Lung (tissue), 11 donors: ENCODE measurements at regions not wholly inside any gene's neighbourhood (a gene's known extent, or its start where the extent isn't known, plus 50 kb on each side); places are given as distances from the start of the nearest gene placed in this dataset.

Source experiments
- ATAC-seq: fragments of 200-7000 bp; cut with Tn5 transposase; one replicate; pipeline ENCODE4 v1.9.1; 2020; ENCODE audit warnings: moderate number of reproducible peaks; ENCODE audit not compliant: insufficient read depth, low FRiP score
- DNase-seq, 3 donors: peaks; one replicate each; pipeline ENCODE4 v3.0.0-alpha.2; 2013 to 2017
- H3K27ac ChIP-seq, 2 donors: one replicate each; pipeline ENCODE4 v1.5.1; 2013; ENCODE audit warnings: mild to moderate bottlenecking in 2 of 2, moderate library complexity in 2 of 2, control low read depth in 1 of 2, inconsistent platforms in 1 of 2, low read depth in 1 of 2, low read length in 1 of 2
- H3K27me3 ChIP-seq, 3 donors: one replicate each; pipeline ENCODE4 v1.5.1; 2013; ENCODE audit warnings: low read length in 2 of 3; ENCODE audit not compliant: control insufficient read depth in 3 of 3, insufficient read depth in 3 of 3
- H3K36me3 ChIP-seq, 4 donors: one replicate each; pipeline ENCODE4 v1.5.1; 2013; ENCODE audit warnings: low read length in 4 of 4, mild to moderate bottlenecking in 1 of 4, moderate library complexity in 1 of 4; ENCODE audit not compliant: control insufficient read depth in 4 of 4, insufficient read depth in 4 of 4
- H3K4me1 ChIP-seq, 5 donors: one replicate each; pipeline ENCODE4 v1.5.1; 2013; ENCODE audit warnings: low read length in 5 of 5, mild to moderate bottlenecking in 2 of 5, moderate library complexity in 1 of 5; ENCODE audit not compliant: control insufficient read depth in 5 of 5, insufficient read depth in 5 of 5
- H3K4me3 ChIP-seq: one replicate; pipeline ENCODE4 v1.5.1; 2013; ENCODE audit warnings: mild to moderate bottlenecking, control low read depth, moderate library complexity
- H3K9ac ChIP-seq, 2 donors: one replicate each; pipeline ENCODE4 v1.5.1; 2013; ENCODE audit warnings: low read length in 2 of 2, control low read depth in 1 of 2; ENCODE audit not compliant: insufficient read depth in 1 of 2
- H3K9me3 ChIP-seq, 4 donors: one replicate each; pipeline ENCODE4 v1.5.1; 2013; ENCODE audit warnings: low read length in 3 of 4, mild to moderate bottlenecking in 1 of 4, moderate library complexity in 1 of 4; ENCODE audit not compliant: control insufficient read depth in 4 of 4, insufficient read depth in 3 of 4
- WGBS, 2 donors: extraction: QIAGEN DNeasy Blood & Tissue Kit; methylation state at CpG; one replicate each; pipeline ENCODE4 v1.1.7; 2013; 5-methylcytosine and 5-hydroxymethylcytosine counted together
- TF ChIP-seq, protein P1 (sequence below): IDR thresholded peaks from 2 replicates; pipeline ENCODE4 v1.5.1; 2012; ENCODE audit warnings: mild to moderate bottlenecking; ENCODE audit errors: control extremely low read depth, extremely low read depth
- donor health status: control.
- donor health status: control.
- donor health status: Bipolar disorder and iron deficiency.
- donor health status: healthy.
- donor health status: DM: yes; HTN: yes; CAD: no.

DNA sequence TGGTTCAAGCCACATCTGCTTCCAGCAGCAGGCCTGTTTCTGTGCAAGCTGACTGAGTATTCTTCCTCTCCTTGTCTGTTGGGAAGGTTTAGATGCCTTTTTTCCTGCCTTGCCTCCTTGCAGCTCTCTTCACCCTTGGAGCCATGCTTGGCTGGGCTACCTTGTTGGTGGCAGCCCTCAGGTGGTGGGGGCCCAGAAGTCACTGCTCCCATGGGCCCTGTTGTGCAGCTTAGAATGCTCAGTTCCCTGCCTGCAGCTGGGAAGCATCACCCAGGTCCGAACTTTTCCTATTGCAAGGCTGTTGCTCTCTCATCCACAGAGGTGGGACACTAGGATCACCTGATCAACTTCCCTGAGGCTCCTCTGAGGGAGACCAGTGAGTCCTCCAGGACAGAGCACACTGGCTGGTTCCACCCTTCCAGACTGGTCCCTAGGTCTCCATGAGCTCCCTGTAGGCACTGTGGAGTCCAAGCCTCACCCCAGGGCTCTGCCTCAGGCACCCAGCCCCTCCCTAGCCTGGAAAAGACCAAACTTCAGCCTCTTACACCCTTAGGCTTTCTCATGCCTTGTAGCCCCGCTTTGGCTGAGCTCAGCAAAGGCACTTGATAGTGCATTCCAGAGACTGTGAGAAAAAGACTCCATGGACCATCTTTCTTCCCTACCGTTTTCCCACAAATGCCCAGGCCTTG is 219.3 kb upstream of the SH3BP4 start:
- Histone ChIP-seq H3K9ac (no peak overlapping the region), H3K27me3 (no peaks in the 10 kb centered on the region), H3K36me3 (no peaks in the 10 kb centered on the region), H3K4me1 (no peaks in the 10 kb centered on the region), H3K9me3 (peaks cover 0 to 9% (median 3%) of the 10 kb centered on the region in 4 donors), H3K27ac (no peak overlapping the region), H3K4me3 (no peak overlapping the region)
- TF ChIP-seq, protein P1, sequence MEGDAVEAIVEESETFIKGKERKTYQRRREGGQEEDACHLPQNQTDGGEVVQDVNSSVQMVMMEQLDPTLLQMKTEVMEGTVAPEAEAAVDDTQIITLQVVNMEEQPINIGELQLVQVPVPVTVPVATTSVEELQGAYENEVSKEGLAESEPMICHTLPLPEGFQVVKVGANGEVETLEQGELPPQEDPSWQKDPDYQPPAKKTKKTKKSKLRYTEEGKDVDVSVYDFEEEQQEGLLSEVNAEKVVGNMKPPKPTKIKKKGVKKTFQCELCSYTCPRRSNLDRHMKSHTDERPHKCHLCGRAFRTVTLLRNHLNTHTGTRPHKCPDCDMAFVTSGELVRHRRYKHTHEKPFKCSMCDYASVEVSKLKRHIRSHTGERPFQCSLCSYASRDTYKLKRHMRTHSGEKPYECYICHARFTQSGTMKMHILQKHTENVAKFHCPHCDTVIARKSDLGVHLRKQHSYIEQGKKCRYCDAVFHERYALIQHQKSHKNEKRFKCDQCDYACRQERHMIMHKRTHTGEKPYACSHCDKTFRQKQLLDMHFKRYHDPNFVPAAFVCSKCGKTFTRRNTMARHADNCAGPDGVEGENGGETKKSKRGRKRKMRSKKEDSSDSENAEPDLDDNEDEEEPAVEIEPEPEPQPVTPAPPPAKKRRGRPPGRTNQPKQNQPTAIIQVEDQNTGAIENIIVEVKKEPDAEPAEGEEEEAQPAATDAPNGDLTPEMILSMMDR: no peak
- ATAC-seq: no peak
- 89 to 94% methylated on average over 3 of the region's 3 CpGs for WGBS, 2 donors
- DNase-seq: no peak

- no peak for DNase-seq
- WGBS, 2 donors: 91 to 93% methylated on average over 6 of the region's 6 CpGs
- H3K9ac ChIP-seq: no peak overlapping the region
- no peaks in the 10 kb centered on the region for H3K36me3 ChIP-seq
- no peak overlapping the region for H3K27ac ChIP-seq
- TF ChIP-seq, protein P1: no peak
- ATAC-seq: no peak
- no peaks in the 10 kb centered on the region for H3K4me1 ChIP-seq
- H3K9me3 ChIP-seq: peaks cover 0 to 6% (median 3%) of the 10 kb centered on the region in 4 donors
- H3K27me3 ChIP-seq: no peaks in the 10 kb centered on the region
- no peak overlapping the region for H3K4me3 ChIP-seq
Observed at GRCh38 chr2:234731236-234731635, 220.6 kb upstream of the SH3BP4 start.

- Histone ChIP-seq H3K4me1 (peaks cover 0 to 5% (median 0%) of the 10 kb centered on the region in 5 donors), H3K27ac (no peak overlapping the region), H3K9ac (no peak overlapping the region), H3K36me3 (no peaks in the 10 kb centered on the region), H3K4me3 (no peak overlapping the region), H3K27me3 (no peaks in the 10 kb centered on the region), H3K9me3 (peaks cover 0 to 3% (median under 1%) of the 10 kb centered on the region in 4 donors)
- ATAC-seq: no peak
- DNase-seq: no peak
- 82 to 88% methylated on average over 9 of the region's 9 CpGs for WGBS, 2 donors
- TF ChIP-seq, protein P1: no peak
Observed at GRCh38 chr2:234730066-234730640, 221.7 kb upstream of the SH3BP4 start.
